SK-N-MC (cell line): ENCODE measurements at regions not wholly inside any gene's neighbourhood (a gene's known extent, or its start where the extent isn't known, plus 50 kb on each side); places are given as distances from the start of the nearest gene placed in this dataset.
"Not testable (repeated sequence)": the region's sequence is repeated elsewhere in the genome, so short reads cannot be mapped to it uniquely, and the experiment has no call there.

Experiments
- DNase-seq: peaks from one replicate; pipeline ENCODE4 v3.0.0-alpha.2; 2011; ENCODE audit warnings: low read depth, low spot score
- H3K27ac ChIP-seq: fragments of 200-600 bp; sonication (generic); 2 replicates; pipeline ENCODE4 v1.5.1; 2016; ENCODE audit warnings: mixed run types
- H3K36me3 ChIP-seq: fragments of 200-600 bp; sonication (generic); 2 replicates; pipeline ENCODE4 v1.6.1; 2017; ENCODE audit warnings: antibody characterized with exemption, low read length, mixed read lengths; ENCODE audit not compliant: insufficient read depth
- H3K4me3 ChIP-seq: fragments of 200-600 bp; sonication (generic); 2 replicates; pipeline ENCODE4 v1.5.1; 2016
- H3K9ac ChIP-seq: fragments of 200-600 bp; sonication (generic); 2 replicates; pipeline ENCODE4 v1.8.0; 2017; ENCODE audit warnings: mixed run types, mixed read lengths; ENCODE audit not compliant: insufficient read length
- H3K9me3 ChIP-seq: fragments of 200-600 bp; sonication (generic); 2 replicates; pipeline ENCODE4 v1.6.1; 2017; ENCODE audit warnings: low read depth, mild to moderate bottlenecking, antibody characterized with exemption, low read length, moderate library complexity, mixed read lengths
- EZH2 ChIP-seq: fragments of 200-600 bp; sonication (generic); IDR thresholded peaks from one replicate; pipeline ENCODE4 v1.6.1; 2017; ENCODE audit warnings: antibody characterized with exemption
- FOXP2 ChIP-seq: optimal IDR thresholded peaks from 2 replicates; pipeline ENCODE3; 2011; ENCODE audit warnings: mild to moderate bottlenecking, moderate library complexity; ENCODE audit not compliant: insufficient read depth; ENCODE audit errors: extremely low read length, control extremely low read depth
- POLR2AphosphoS5 ChIP-seq: IDR thresholded peaks from 2 replicates; pipeline ENCODE4 v1.6.1; 2012; ENCODE audit warnings: mild to moderate bottlenecking, low read depth, low read length, borderline replicate concordance

- H3K9ac ChIP-seq, result no peak overlapping the region
- H3K27ac ChIP-seq, result no peak overlapping the region
- no peak overlapping the region for H3K4me3 ChIP-seq
- no peaks in the 10 kb centered on the region for H3K36me3 ChIP-seq
- H3K9me3 ChIP-seq, result no peaks in the 10 kb centered on the region
- DNase-seq, result no peak
- TF ChIP-seq FOXP2 (no peak), POLR2AphosphoS5 (no peak), EZH2 (no peak)
Observed at GRCh38 chr5:162685302-162685701, 617.7 kb downstream of the GABRG2 start.

GRCh38 chr5:162696272-162696671, 628.7 kb downstream of the GABRG2 start:
- H3K36me3 ChIP-seq, H3K9me3 ChIP-seq, DNase-seq, H3K9ac ChIP-seq, H3K27ac ChIP-seq, H3K4me3 ChIP-seq: not testable (repeated sequence)

GRCh38 chr5:162699361-162699760, 631.8 kb downstream of the GABRG2 start:
- no peak overlapping the region for H3K4me3 ChIP-seq
- H3K9me3 ChIP-seq, result no peaks in the 10 kb centered on the region
- no peaks in the 10 kb centered on the region for H3K36me3 ChIP-seq
- no peak for DNase-seq
- H3K27ac ChIP-seq, result no peak overlapping the region
- no peak for TF ChIP-seq FOXP2
- no peak for TF ChIP-seq POLR2AphosphoS5
- TF ChIP-seq EZH2, result no peak
- no peak overlapping the region for H3K9ac ChIP-seq

- DNase-seq, result no peak
- no peak overlapping the region for H3K4me3 ChIP-seq
- no peaks in the 10 kb centered on the region for H3K9me3 ChIP-seq
- TF ChIP-seq FOXP2 (no peak), POLR2AphosphoS5 (no peak), EZH2 (no peak)
- H3K9ac ChIP-seq, result no peak overlapping the region
- H3K36me3 ChIP-seq, result no peaks in the 10 kb centered on the region
- no peak overlapping the region for H3K27ac ChIP-seq
Observed at GRCh38 chr5:162703914-162704313, 636.3 kb downstream of the GABRG2 start.

- Histone ChIP-seq H3K36me3 (no peaks in the 10 kb centered on the region), H3K27ac (no peak overlapping the region), H3K4me3 (no peak overlapping the region), H3K9me3 (no peaks in the 10 kb centered on the region), H3K9ac (no peak overlapping the region)
- TF ChIP-seq FOXP2 (no peak), POLR2AphosphoS5 (no peak), EZH2 (no peak)
- DNase-seq, result no peak
Observed at GRCh38 chr5:162711244-162711643, 643.7 kb downstream of the GABRG2 start.

- no peak for DNase-seq
- Histone ChIP-seq H3K36me3 (no peaks in the 10 kb centered on the region), H3K4me3 (no peak overlapping the region), H3K9me3 (no peaks in the 10 kb centered on the region), H3K27ac (no peak overlapping the region), H3K9ac (no peak overlapping the region)
- TF ChIP-seq POLR2AphosphoS5, result no peak
- no peak for TF ChIP-seq FOXP2
- TF ChIP-seq EZH2, result no peak
Observed at GRCh38 chr5:162719720-162720119, 652.1 kb downstream of the GABRG2 start.

GRCh38 chr5:162721125-162721524, 653.6 kb downstream of the GABRG2 start:
- TF ChIP-seq POLR2AphosphoS5 (no peak), EZH2 (no peak), FOXP2 (no peak)
- Histone ChIP-seq H3K27ac (no peak overlapping the region), H3K9me3 (no peaks in the 10 kb centered on the region)

GRCh38 chr5:162752612-162753011, 684.8 kb upstream of the CCNG1 start:
- DNase-seq, result no peak
- Histone ChIP-seq H3K27ac (no peak overlapping the region), H3K9me3 (no peaks in the 10 kb centered on the region), H3K4me3 (no peak overlapping the region), H3K9ac (no peak overlapping the region), H3K36me3 (no peaks in the 10 kb centered on the region)
- TF ChIP-seq EZH2, result no peak
- TF ChIP-seq FOXP2, result no peak
- no peak for TF ChIP-seq POLR2AphosphoS5

More at GRCh38 chr5:162721125-162721524, 653.6 kb downstream of the GABRG2 start:
- Histone ChIP-seq H3K9ac (no peak overlapping the region), H3K36me3 (no peaks in the 10 kb centered on the region), H3K4me3 (no peak overlapping the region)
- DNase-seq, result no peak

- Histone ChIP-seq H3K9ac (no peak overlapping the region), H3K9me3 (no peaks in the 10 kb centered on the region), H3K27ac (no peak overlapping the region), H3K36me3 (no peaks in the 10 kb centered on the region), H3K4me3 (no peak overlapping the region)
- DNase-seq, result no peak
- TF ChIP-seq FOXP2 (no peak), POLR2AphosphoS5 (no peak), EZH2 (no peak)
Observed at GRCh38 chr5:162762119-162762518, 675.3 kb upstream of the CCNG1 start.

- peak; percentile 10 for DNase-seq
- Histone ChIP-seq H3K36me3 (no peaks in the 10 kb centered on the region), H3K4me3 (no peak overlapping the region), H3K9ac (no peak overlapping the region), H3K27ac (no peak overlapping the region), H3K9me3 (no peaks in the 10 kb centered on the region)
- no peak for TF ChIP-seq EZH2
- no peak for TF ChIP-seq FOXP2
- no peak for TF ChIP-seq POLR2AphosphoS5
Observed at GRCh38 chr5:162769019-162769418, 668.4 kb upstream of the CCNG1 start.
